ENCODE measurements at regions not wholly inside any gene's neighbourhood (a gene's known extent, or its start where the extent isn't known, plus 50 kb on each side); places are given as distances from the start of the nearest gene placed in this dataset.
A peak's percentile ranks its signal among the peaks of the same experiment; 100 is the strongest.

GRCh38 chr21:16597753-16598152 lies 868.0 kb downstream of the USP25 start:
- Histone ChIP-seq H3K27me3 (ENCODE audit: insufficient read depth, low read length) (no peaks in the 10 kb centered on the region), H3K4me3 (ENCODE audit: insufficient read depth, low read length) (no peak overlapping the region), H3K36me3 (ENCODE audit: insufficient read depth, low read length) (no peaks in the 10 kb centered on the region), H4K20me1 (ENCODE audit: insufficient read depth, low read length) (no peaks in the 10 kb centered on the region), H3K79me2 (ENCODE audit: insufficient read depth, low read length) (no peaks in the 10 kb centered on the region), H3K9me3 (ENCODE audit: low read depth, low read length) (no peaks in the 10 kb centered on the region), H2AFZ (ENCODE audit: low read length) (no peak overlapping the region), H3K4me1 (ENCODE audit: insufficient read depth, low read length) (no peaks in the 10 kb centered on the region), H3K27ac (ENCODE audit: low read depth, low read length) (no peak overlapping the region), H3K4me2 (ENCODE audit: insufficient read depth, low read length) (no peak overlapping the region)
- DNase-seq (ENCODE audit: insufficient read length, low spot score, missing footprints), result no peak
- TF ChIP-seq CTCF (IDR thresholded peaks at IDR 0.05; ENCODE audit: extremely low read depth, low read depth, low read length), result no peak

GRCh38 chr21:16605597-16605996 lies 875.8 kb downstream of the USP25 start:
- H3K4me2 ChIP-seq (ENCODE audit: insufficient read depth, low read length), result no peak overlapping the region
- no peak for DNase-seq (ENCODE audit: insufficient read length, low spot score, missing footprints)
- TF ChIP-seq CTCF (IDR thresholded peaks at IDR 0.05; ENCODE audit: extremely low read depth, low read depth, low read length), result no peak
- H3K4me1 ChIP-seq (ENCODE audit: insufficient read depth, low read length), result no peaks in the 10 kb centered on the region
- H3K27me3 ChIP-seq (ENCODE audit: insufficient read depth, low read length), result no peaks in the 10 kb centered on the region
- no peaks in the 10 kb centered on the region for H4K20me1 ChIP-seq (ENCODE audit: insufficient read depth, low read length)
- peak overlapping the region; percentile 28 for H2AFZ ChIP-seq (ENCODE audit: low read length)
- no peak overlapping the region for H3K27ac ChIP-seq (ENCODE audit: low read depth, low read length)
- no peaks in the 10 kb centered on the region for H3K36me3 ChIP-seq (ENCODE audit: insufficient read depth, low read length)
- H3K4me3 ChIP-seq (ENCODE audit: insufficient read depth, low read length), result no peak overlapping the region
- H3K9me3 ChIP-seq (ENCODE audit: low read depth, low read length), result no peaks in the 10 kb centered on the region
- no peaks in the 10 kb centered on the region for H3K79me2 ChIP-seq (ENCODE audit: insufficient read depth, low read length)

- Histone ChIP-seq H3K79me2 (ENCODE audit: insufficient read depth, low read length) (no peaks in the 10 kb centered on the region), H2AFZ (ENCODE audit: low read length) (no peak overlapping the region), H4K20me1 (ENCODE audit: insufficient read depth, low read length) (no peaks in the 10 kb centered on the region), H3K4me1 (ENCODE audit: insufficient read depth, low read length) (no peaks in the 10 kb centered on the region), H3K36me3 (ENCODE audit: insufficient read depth, low read length) (no peaks in the 10 kb centered on the region), H3K4me3 (ENCODE audit: insufficient read depth, low read length) (no peak overlapping the region), H3K27me3 (ENCODE audit: insufficient read depth, low read length) (no peaks in the 10 kb centered on the region), H3K4me2 (ENCODE audit: insufficient read depth, low read length) (no peak overlapping the region), H3K9me3 (ENCODE audit: low read depth, low read length) (no peaks in the 10 kb centered on the region), H3K27ac (ENCODE audit: low read depth, low read length) (no peak overlapping the region)
- no peak for DNase-seq (ENCODE audit: insufficient read length, low spot score, missing footprints)
- no peak for TF ChIP-seq CTCF (IDR thresholded peaks at IDR 0.05; ENCODE audit: extremely low read depth, low read depth, low read length)
Measured at GRCh38 chr21:16606271-16606670, 876.5 kb downstream of the USP25 start.

GRCh38 chr21:16608209-16608830 lies 878.5 kb downstream of the USP25 start:
- H3K27me3 ChIP-seq (ENCODE audit: insufficient read depth, low read length), result no peaks in the 10 kb centered on the region
- no peak overlapping the region for H3K4me2 ChIP-seq (ENCODE audit: insufficient read depth, low read length)
- H3K36me3 ChIP-seq (ENCODE audit: insufficient read depth, low read length), result no peaks in the 10 kb centered on the region
- H4K20me1 ChIP-seq (ENCODE audit: insufficient read depth, low read length), result no peaks in the 10 kb centered on the region
- no peaks in the 10 kb centered on the region for H3K79me2 ChIP-seq (ENCODE audit: insufficient read depth, low read length)
- H2AFZ ChIP-seq (ENCODE audit: low read length), result no peak overlapping the region
- DNase-seq (ENCODE audit: insufficient read length, low spot score, missing footprints), result no peak
- H3K9me3 ChIP-seq (ENCODE audit: low read depth, low read length), result no peaks in the 10 kb centered on the region
- TF ChIP-seq CTCF (IDR thresholded peaks at IDR 0.05; ENCODE audit: extremely low read depth, low read depth, low read length), result peak; percentile 30
- no peaks in the 10 kb centered on the region for H3K4me1 ChIP-seq (ENCODE audit: insufficient read depth, low read length)
- H3K27ac ChIP-seq (ENCODE audit: low read depth, low read length), result no peak overlapping the region
- H3K4me3 ChIP-seq (ENCODE audit: insufficient read depth, low read length), result no peak overlapping the region
